AG04449 (cell line): ENCODE measurements at regions not wholly inside any gene's neighbourhood (a gene's known extent, or its start where the extent isn't known, plus 50 kb on each side); places are given as distances from the start of the nearest gene placed in this dataset.
"Not testable (repeated sequence)": the region's sequence is repeated elsewhere in the genome, so short reads cannot be mapped to it uniquely, and the experiment has no call there.

Experiments used
- CTCF ChIA-PET: fragments of 350-600 bp; formaldehyde crosslinking; extraction: SDS; loops from one replicate; lab custom pipeline; 2021; ENCODE audit warnings: antibody characterized with exemption; lab: Yijun Ruan, JAX
- POLR2A ChIA-PET: fragments of 400-600, 350-600 bp; formaldehyde crosslinking; extraction: SDS; loops from one replicate; lab custom pipeline; 2020; ENCODE audit warnings: antibody characterized with exemption, inconsistent platforms; lab: Yijun Ruan, JAX
- DNase-seq: peaks from one replicate; pipeline ENCODE4 v3.0.0-alpha.2; 2010; ENCODE audit warnings: low read depth, low spot score
- H3K4me3 ChIP-seq: 2 replicates; pipeline ENCODE4 v1.5.1; 2011; ENCODE audit warnings: low read depth, mild to moderate bottlenecking, control low read depth, low read length
- CTCF ChIP-seq: IDR thresholded peaks from one replicate; pipeline ENCODE4 v1.5.1; 2011; ENCODE audit warnings: mild to moderate bottlenecking, moderate library complexity, low read length, control low read depth, inconsistent platforms; ENCODE audit not compliant: insufficient read depth; ENCODE audit errors: missing control alignments

GRCh38 chr11:16536513-16536912, 180.2 kb upstream of the SOX6 start:
- ChIA-PET CTCF (no interaction called here), POLR2A (no interaction called here)
- TF ChIP-seq CTCF, result no peak
- no peak overlapping the region for H3K4me3 ChIP-seq
- no peak for DNase-seq

GRCh38 chr11:16528639-16529038, 172.3 kb upstream of the SOX6 start:
- DNase-seq, result no peak
- H3K4me3 ChIP-seq, result no peak overlapping the region
- no peak for TF ChIP-seq CTCF
- ChIA-PET POLR2A (no interaction called here), CTCF (no interaction called here)

- DNase-seq, result no peak
- CTCF ChIA-PET, result no interaction called here
- POLR2A ChIA-PET, result no interaction called here
- no peak overlapping the region for H3K4me3 ChIP-seq
- no peak for TF ChIP-seq CTCF
These were observed 171.3 kb upstream of the SOX6 start for GRCh38 chr11:16527525-16528246.

- no peak overlapping the region for H3K4me3 ChIP-seq
- no peak for DNase-seq
- ChIA-PET CTCF (no interaction called here), POLR2A (no interaction called here)
- TF ChIP-seq CTCF, result no peak
These were observed 170.6 kb upstream of the SOX6 start for GRCh38 chr11:16526947-16527346.

GRCh38 chr11:16520713-16521112, 164.4 kb upstream of the SOX6 start:
- DNase-seq, CTCF ChIA-PET, H3K4me3 ChIP-seq, POLR2A ChIA-PET: not testable (repeated sequence)

- ChIA-PET CTCF (no interaction called here), POLR2A (no interaction called here)
- no peak for DNase-seq
- TF ChIP-seq CTCF, result no peak
- no peak overlapping the region for H3K4me3 ChIP-seq
These were observed 156.5 kb upstream of the SOX6 start for GRCh38 chr11:16512899-16513241.
